Left forelimb (tissue), 1 donor: ENCODE measurements at regions not wholly inside any gene's neighbourhood (a gene's known extent, or its start where the extent isn't known, plus 50 kb on each side); places are given as distances from the start of the nearest gene placed in this dataset.
"Not testable (repeated sequence)": the region's sequence is repeated elsewhere in the genome, so short reads cannot be mapped to it uniquely, and the experiment has no call there.

ENCODE experiments used
- DNase-seq: peaks from one replicate; pipeline ENCODE4 v3.0.0-alpha.2; 2018; ENCODE audit warnings: low spot score

GRCh38 chr12:66775871-66776270 is 97.0 kb upstream of the GRIP1 start:
- DNase-seq = no peak

- DNase-seq = no peak
These were observed 98.1 kb upstream of the GRIP1 start for GRCh38 chr12:66776974-66777373.

- no peak for DNase-seq
These were observed 100.6 kb upstream of the GRIP1 start for GRCh38 chr12:66779466-66779865.

GRCh38 chr12:66786531-66787308 is 107.8 kb upstream of the GRIP1 start:
- no peak for DNase-seq

GRCh38 chr12:66799551-66799950 is 120.7 kb upstream of the GRIP1 start:
- no peak for DNase-seq

GRCh38 chr12:66800046-66800445 is 121.2 kb upstream of the GRIP1 start:
- no peak for DNase-seq

- no peak for DNase-seq
These were observed 125.1 kb upstream of the GRIP1 start for GRCh38 chr12:66803930-66804329.

- DNase-seq = no peak
These were observed 125.7 kb upstream of the GRIP1 start for GRCh38 chr12:66804563-66804974.

- DNase-seq = no peak
These were observed 129.7 kb upstream of the GRIP1 start for GRCh38 chr12:66808606-66809005.

GRCh38 chr12:66813137-66813892 is 134.4 kb upstream of the GRIP1 start:
- no peak for DNase-seq

- DNase-seq = no peak
These were observed 140.7 kb upstream of the GRIP1 start for GRCh38 chr12:66819587-66819986.

- DNase-seq = no peak
These were observed 144.1 kb upstream of the GRIP1 start for GRCh38 chr12:66822961-66823360.

- no peak for DNase-seq
These were observed 145.1 kb upstream of the GRIP1 start for GRCh38 chr12:66823857-66824570.

GRCh38 chr12:66825921-66826320 is 147.0 kb upstream of the GRIP1 start:
- DNase-seq = not testable (repeated sequence)

- no peak for DNase-seq
These were observed 150.9 kb upstream of the GRIP1 start for GRCh38 chr12:66829660-66830325.

- no peak for DNase-seq
These were observed 152.6 kb upstream of the GRIP1 start for GRCh38 chr12:66831495-66831894.

- DNase-seq = no peak
These were observed 154.1 kb upstream of the GRIP1 start for GRCh38 chr12:66832997-66833396.

GRCh38 chr12:66836623-66837310 is 157.9 kb upstream of the GRIP1 start:
- DNase-seq = no peak

- no peak for DNase-seq
These were observed 158.4 kb upstream of the GRIP1 start for GRCh38 chr12:66837311-66837627.

- no peak for DNase-seq
These were observed 159.5 kb upstream of the GRIP1 start for GRCh38 chr12:66838366-66838765.

- DNase-seq = no peak
These were observed 170.1 kb upstream of the GRIP1 start for GRCh38 chr12:66848967-66849366.

- DNase-seq = no peak
These were observed 172.3 kb upstream of the GRIP1 start for GRCh38 chr12:66851134-66851533.
